ENCODE measurements at regions not wholly inside any gene's neighbourhood (a gene's known extent, or its start where the extent isn't known, plus 50 kb on each side); places are given as distances from the start of the nearest gene placed in this dataset.

DNA sequence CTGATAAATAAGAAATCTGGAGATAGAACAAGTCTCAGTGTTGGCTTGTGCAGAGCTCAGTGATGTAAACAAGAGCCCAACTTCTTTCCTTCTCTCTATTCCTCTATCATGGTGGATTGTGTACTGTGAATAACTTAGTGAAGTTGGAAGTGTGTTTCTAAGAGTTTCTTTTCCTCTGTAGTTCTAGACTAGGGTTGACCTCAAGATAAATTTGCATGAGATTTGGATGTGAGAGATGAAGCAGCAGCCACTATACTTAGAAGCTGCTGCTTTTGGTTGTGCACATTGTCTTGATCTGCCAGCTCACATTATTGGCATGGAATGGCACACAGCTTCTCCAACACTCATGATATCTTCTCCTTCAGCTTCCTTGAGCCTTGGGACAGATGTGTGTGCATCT, 198.9 kb upstream of the ZP4 start:
- TF ChIP-seq, protein P1, sequence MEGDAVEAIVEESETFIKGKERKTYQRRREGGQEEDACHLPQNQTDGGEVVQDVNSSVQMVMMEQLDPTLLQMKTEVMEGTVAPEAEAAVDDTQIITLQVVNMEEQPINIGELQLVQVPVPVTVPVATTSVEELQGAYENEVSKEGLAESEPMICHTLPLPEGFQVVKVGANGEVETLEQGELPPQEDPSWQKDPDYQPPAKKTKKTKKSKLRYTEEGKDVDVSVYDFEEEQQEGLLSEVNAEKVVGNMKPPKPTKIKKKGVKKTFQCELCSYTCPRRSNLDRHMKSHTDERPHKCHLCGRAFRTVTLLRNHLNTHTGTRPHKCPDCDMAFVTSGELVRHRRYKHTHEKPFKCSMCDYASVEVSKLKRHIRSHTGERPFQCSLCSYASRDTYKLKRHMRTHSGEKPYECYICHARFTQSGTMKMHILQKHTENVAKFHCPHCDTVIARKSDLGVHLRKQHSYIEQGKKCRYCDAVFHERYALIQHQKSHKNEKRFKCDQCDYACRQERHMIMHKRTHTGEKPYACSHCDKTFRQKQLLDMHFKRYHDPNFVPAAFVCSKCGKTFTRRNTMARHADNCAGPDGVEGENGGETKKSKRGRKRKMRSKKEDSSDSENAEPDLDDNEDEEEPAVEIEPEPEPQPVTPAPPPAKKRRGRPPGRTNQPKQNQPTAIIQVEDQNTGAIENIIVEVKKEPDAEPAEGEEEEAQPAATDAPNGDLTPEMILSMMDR (conservative IDR thresholded peaks at IDR 0.05), result no peak
- no peak for TF ChIP-seq ZFX (IDR thresholded peaks at IDR 0.05)
